OCI-LY3 (cell line): ENCODE measurements at regions not wholly inside any gene's neighbourhood (a gene's known extent, or its start where the extent isn't known, plus 50 kb on each side); places are given as distances from the start of the nearest gene placed in this dataset.

Experiments
- H2AFZ ChIP-seq: fragments of 200-600, 300-600 bp; shearing (Covaris generic); 2 replicates; pipeline ENCODE4 v1.6.0; 2014; ENCODE audit warnings: antibody characterized with exemption, low read depth, low read length
- H3K27ac ChIP-seq: fragments of 200-600, 300-600 bp; sonication (generic); 2 replicates; pipeline ENCODE4 v1.5.1; 2014; ENCODE audit warnings: mild to moderate bottlenecking, low read length, moderate library complexity, mixed read lengths
- H3K27me3 ChIP-seq: fragments of 200-600, 300-600 bp; sonication (generic); 2 replicates; pipeline ENCODE4 v1.6.1; 2014; ENCODE audit warnings: low read depth, low read length, mixed read lengths
- H3K36me3 ChIP-seq: fragments of 200-600, 300-600 bp; sonication (generic); replicated peaks from 2 replicates; pipeline ENCODE3; 2014; ENCODE audit warnings: low read depth, low read length, mixed read lengths
- H3K4me1 ChIP-seq: fragments of 300-600, 200-600 bp; sonication (generic); 2 replicates; pipeline ENCODE4 v1.6.1; 2014; ENCODE audit warnings: low read length, mixed read lengths
- H3K4me2 ChIP-seq: fragments of 200-600, 300-600 bp; sonication (generic); 2 replicates; pipeline ENCODE4 v1.6.1; 2014; ENCODE audit warnings: low read length, mixed read lengths
- H3K4me3 ChIP-seq: fragments of 300-600, 200-600 bp; sonication (generic); 2 replicates; pipeline ENCODE4 v1.5.1; 2014; ENCODE audit warnings: antibody characterized with exemption, mild to moderate bottlenecking, low read length, moderate library complexity
- H3K79me2 ChIP-seq: fragments of 300-600, 200-600 bp; shearing (Covaris generic); 2 replicates; pipeline ENCODE4 v1.6.1; 2014; ENCODE audit warnings: mild to moderate bottlenecking, low read length, mixed read lengths
- H3K9ac ChIP-seq: fragments of 300-600, 200-600 bp; shearing (Covaris generic); 2 replicates; pipeline ENCODE4 v1.6.0; 2014; ENCODE audit warnings: mild to moderate bottlenecking, low read length, moderate library complexity
- H3K9me3 ChIP-seq: fragments of 200-600, 300-600 bp; shearing (Covaris generic); 2 replicates; pipeline ENCODE4 v1.6.1; 2014; ENCODE audit warnings: low read length, mixed read lengths; ENCODE audit not compliant: insufficient read depth
- H4K20me1 ChIP-seq: fragments of 200-600, 300-600 bp; sonication (generic); 2 replicates; pipeline ENCODE4 v1.6.1; 2016; ENCODE audit warnings: low read length, mixed read lengths; ENCODE audit not compliant: insufficient read depth
- CTCF ChIP-seq: fragments of 200-600, 300-600 bp; sonication (generic); IDR thresholded peaks from 2 replicates; pipeline ENCODE4 v1.5.1; 2014; ENCODE audit warnings: antibody characterized with exemption, low read length, low read depth
- EZH2phosphoT487 ChIP-seq: fragments of 200-600 bp; shearing (Covaris generic); IDR thresholded peaks from 2 replicates; pipeline ENCODE4 v1.6.1; 2018; ENCODE audit warnings: antibody characterized with exemption, mixed run types, low read depth

GRCh38 chr1:82464362-82465001 lies 663.7 kb downstream of the ADGRL2 start:
- Histone ChIP-seq H3K9me3 (no peaks in the 10 kb centered on the region), H4K20me1 (no peaks in the 10 kb centered on the region), H3K9ac (no peak overlapping the region), H3K36me3 (no peaks in the 10 kb centered on the region), H3K4me2 (no peak overlapping the region), H3K79me2 (no peaks in the 10 kb centered on the region), H3K4me1 (no peaks in the 10 kb centered on the region; the same call in 1 of the 2 replicates), H3K27me3 (no peaks in the 10 kb centered on the region), H3K4me3 (no peak overlapping the region), H3K27ac (no peak overlapping the region), H2AFZ (no peak overlapping the region)
- no peak for TF ChIP-seq EZH2phosphoT487
- no peak for TF ChIP-seq CTCF

GRCh38 chr1:82463951-82464350 lies 663.2 kb downstream of the ADGRL2 start:
- Histone ChIP-seq H3K9me3 (no peaks in the 10 kb centered on the region), H3K9ac (no peak overlapping the region), H3K4me3 (no peak overlapping the region), H3K4me1 (no peaks in the 10 kb centered on the region; the same call in 1 of the 2 replicates), H3K4me2 (no peak overlapping the region), H4K20me1 (no peaks in the 10 kb centered on the region), H3K36me3 (no peaks in the 10 kb centered on the region), H2AFZ (no peak overlapping the region), H3K79me2 (no peaks in the 10 kb centered on the region), H3K27ac (no peak overlapping the region), H3K27me3 (no peaks in the 10 kb centered on the region)
- TF ChIP-seq EZH2phosphoT487, result no peak

- no peak overlapping the region for H2AFZ ChIP-seq
- no peaks in the 10 kb centered on the region for H3K79me2 ChIP-seq
- H3K9ac ChIP-seq, result no peak overlapping the region
- H3K9me3 ChIP-seq, result no peaks in the 10 kb centered on the region
- no peak for TF ChIP-seq EZH2phosphoT487
- no peak for TF ChIP-seq CTCF
- H3K4me2 ChIP-seq, result no peak overlapping the region
- no peaks in the 10 kb centered on the region for H3K27me3 ChIP-seq
- no peak overlapping the region for H3K27ac ChIP-seq
- H4K20me1 ChIP-seq, result no peaks in the 10 kb centered on the region
- H3K4me1 ChIP-seq, result no peaks in the 10 kb centered on the region; the same call in 1 of the 2 replicates
- H3K36me3 ChIP-seq, result no peaks in the 10 kb centered on the region
- no peak overlapping the region for H3K4me3 ChIP-seq
Measured at GRCh38 chr1:82462366-82462765, 661.6 kb downstream of the ADGRL2 start.

- no peak for TF ChIP-seq EZH2phosphoT487
- no peak for TF ChIP-seq CTCF
- Histone ChIP-seq H4K20me1 (no peaks in the 10 kb centered on the region), H3K9ac (no peak overlapping the region), H3K27me3 (no peaks in the 10 kb centered on the region), H3K79me2 (no peaks in the 10 kb centered on the region), H3K4me1 (no peaks in the 10 kb centered on the region), H3K4me3 (no peak overlapping the region), H3K27ac (no peak overlapping the region), H3K36me3 (no peaks in the 10 kb centered on the region), H3K4me2 (no peak overlapping the region), H3K9me3 (no peaks in the 10 kb centered on the region), H2AFZ (no peak overlapping the region)
Measured at GRCh38 chr1:82455342-82455741, 654.6 kb downstream of the ADGRL2 start.
